ENCODE measurements at regions not wholly inside any gene's neighbourhood (a gene's known extent, or its start where the extent isn't known, plus 50 kb on each side); places are given as distances from the start of the nearest gene placed in this dataset.

- no peak for TF ChIP-seq SAP30 (IDR thresholded peaks at IDR 0.05; ENCODE audit: insufficient read depth, insufficient replicate concordance, low read length)
Measured at GRCh38 chr13:99884913-99885312, 86.7 kb downstream of the ZIC5 start (continued).

Data from H1 (cell line).